Kidney tubule cell (primary cell): ENCODE measurements at regions not wholly inside any gene's neighbourhood (a gene's known extent, or its start where the extent isn't known, plus 50 kb on each side); places are given as distances from the start of the nearest gene placed in this dataset.
"Not testable (repeated sequence)": the region's sequence is repeated elsewhere in the genome, so short reads cannot be mapped to it uniquely, and the experiment has no call there.

ENCODE experiments used
- DNase-seq: peaks from one replicate; pipeline ENCODE4 v3.0.0-alpha.2; 2018; ENCODE audit warnings: low spot score

- DNase-seq: no peak
Measured at GRCh38 chr10:4262870-4263600, 478.0 kb upstream of the KLF6 start.

DNA sequence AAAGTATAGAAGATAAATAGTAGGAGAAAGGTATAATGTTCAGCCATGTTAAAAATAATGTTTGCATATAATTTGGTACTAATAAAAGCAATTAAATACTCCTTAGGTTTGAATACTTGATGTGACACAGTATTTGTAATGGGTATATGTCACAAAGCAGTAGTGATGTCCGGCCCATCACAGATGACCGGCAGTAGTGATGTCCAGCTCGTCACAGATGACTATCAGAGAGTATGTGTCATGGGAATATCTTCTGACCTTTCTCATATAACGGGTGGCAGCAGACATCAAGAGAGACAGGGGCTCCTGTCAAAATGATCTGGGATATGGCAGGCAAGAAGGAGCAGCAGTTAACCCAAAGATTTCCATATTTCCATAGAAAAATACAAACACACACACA, 477.4 kb upstream of the KLF6 start:
- DNase-seq: no peak

GRCh38 chr10:4260483-4261124, 475.6 kb upstream of the KLF6 start:
- DNase-seq: no peak

DNA sequence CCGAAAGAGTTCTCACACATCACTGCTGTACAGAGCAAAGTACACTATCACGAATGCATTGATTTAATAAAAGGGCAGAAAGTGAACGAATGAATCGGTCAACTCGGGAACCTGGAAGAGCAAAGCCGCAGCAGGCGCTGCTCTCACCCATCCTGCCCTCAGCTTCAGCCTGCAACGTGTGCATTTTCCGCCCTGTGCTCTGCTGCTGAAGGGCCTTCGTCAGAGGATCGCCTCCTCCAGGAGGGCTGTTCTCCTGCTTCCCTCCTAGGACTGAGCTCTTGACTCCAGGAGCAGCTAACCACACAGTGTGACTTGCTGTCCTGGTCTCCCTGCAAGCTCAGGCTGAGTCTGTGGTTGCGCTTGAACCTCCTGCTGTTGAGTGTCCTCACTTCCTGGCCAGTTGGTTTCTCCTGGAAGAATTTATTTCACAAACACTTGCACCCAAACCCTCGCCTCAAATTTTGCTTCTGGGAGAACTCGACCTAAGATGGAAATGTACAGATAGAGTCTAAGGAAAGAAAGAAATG, 473.0 kb upstream of the KLF6 start:
- no peak for DNase-seq

- no peak for DNase-seq
Measured at GRCh38 chr10:4256971-4257370, 472.0 kb upstream of the KLF6 start.

DNA sequence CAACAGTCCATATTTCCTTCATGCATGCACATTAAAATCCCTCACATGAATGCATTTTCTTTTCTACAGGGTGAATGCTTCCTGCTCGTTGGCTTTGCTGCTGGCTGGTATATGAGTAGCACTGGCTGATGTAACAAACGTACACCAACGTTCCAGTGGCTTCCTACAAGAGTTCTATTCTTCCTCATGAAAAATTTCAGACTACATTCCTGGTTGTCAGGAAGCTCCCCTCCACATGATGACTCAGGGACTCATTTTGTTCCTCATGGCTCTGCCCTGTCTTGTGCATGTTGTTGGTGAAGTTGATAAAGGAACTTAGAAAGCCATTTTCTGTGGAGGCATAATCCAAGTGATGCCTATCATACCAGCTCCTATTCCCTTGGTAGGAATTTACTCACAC, 470.7 kb upstream of the KLF6 start:
- DNase-seq: peak; percentile 64

DNA sequence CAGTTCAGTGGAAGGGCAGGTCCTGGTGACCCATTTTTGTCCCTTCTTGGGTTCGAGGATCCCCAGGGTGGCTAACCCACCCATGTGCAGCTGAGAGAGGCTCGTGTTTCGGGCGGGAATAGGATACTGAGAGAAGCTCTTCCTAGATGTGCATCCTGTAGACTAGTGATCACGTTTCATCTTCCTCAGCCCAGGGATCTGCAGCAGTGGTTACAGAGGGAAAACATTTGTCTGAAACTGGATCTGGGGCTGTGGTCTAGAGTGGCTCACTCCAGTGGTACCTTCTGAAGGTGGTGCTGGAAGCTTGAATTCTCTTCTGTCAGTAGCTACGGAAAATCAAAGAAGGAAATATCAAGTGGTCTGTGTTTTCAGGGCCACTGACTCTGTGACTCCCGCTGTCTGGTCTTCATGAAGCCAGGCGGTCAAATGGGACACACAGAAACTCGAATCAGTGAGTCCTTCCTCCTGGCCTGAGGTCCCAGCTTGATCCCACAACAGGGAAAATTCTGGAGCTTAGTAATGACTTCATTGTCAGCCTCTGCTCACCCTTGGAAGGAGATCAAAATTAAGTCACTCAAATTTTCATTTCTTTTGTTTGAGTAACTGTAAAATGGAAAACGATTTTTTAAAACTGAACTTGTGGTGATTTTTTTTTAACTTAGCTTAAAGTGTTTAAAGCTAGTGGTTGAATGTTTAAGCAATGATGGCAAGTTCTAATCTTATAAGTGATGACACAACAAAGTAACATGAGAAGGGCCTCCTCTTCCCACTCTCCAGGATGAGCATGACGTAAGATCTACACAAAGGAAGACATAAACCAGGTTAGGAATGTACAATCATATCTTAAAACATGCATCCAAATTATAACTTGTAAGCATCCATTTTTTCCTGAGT, 469.3 kb upstream of the KLF6 start:
- peak; percentile 19 for DNase-seq

DNA sequence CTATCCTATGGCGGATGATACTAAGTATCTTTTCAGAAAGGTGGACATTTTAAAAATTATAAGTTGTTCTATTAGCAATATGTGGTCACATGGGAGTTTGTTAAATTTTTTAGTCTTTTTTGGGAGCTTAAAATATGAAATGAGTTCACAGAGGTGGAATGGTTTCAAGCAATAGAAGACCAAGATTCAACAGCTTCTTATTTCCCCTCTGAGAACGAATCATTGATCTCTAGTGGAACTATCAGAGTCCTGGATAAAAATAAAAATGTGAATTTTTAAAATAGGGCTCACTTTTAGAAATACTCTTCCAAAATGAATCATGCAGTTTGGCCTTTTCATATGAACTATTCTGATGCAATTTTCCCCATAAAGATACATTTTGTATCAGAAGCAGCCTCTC, 467.7 kb upstream of the KLF6 start:
- no peak for DNase-seq

DNA sequence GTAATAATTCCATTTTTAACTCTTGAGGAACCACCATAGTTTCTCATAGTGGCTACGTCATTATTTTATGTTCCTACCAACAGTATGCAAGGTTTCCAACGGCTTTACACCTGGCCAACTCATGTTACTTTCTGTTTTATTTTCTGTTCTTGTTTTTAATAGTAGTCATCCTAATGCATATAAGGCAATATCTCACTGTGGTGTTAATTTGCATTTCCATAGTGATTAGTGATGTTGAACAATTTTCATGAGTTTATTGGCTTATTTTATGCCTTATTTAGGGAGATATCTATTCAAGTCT, 465.5 kb upstream of the KLF6 start:
- no peak for DNase-seq

DNA sequence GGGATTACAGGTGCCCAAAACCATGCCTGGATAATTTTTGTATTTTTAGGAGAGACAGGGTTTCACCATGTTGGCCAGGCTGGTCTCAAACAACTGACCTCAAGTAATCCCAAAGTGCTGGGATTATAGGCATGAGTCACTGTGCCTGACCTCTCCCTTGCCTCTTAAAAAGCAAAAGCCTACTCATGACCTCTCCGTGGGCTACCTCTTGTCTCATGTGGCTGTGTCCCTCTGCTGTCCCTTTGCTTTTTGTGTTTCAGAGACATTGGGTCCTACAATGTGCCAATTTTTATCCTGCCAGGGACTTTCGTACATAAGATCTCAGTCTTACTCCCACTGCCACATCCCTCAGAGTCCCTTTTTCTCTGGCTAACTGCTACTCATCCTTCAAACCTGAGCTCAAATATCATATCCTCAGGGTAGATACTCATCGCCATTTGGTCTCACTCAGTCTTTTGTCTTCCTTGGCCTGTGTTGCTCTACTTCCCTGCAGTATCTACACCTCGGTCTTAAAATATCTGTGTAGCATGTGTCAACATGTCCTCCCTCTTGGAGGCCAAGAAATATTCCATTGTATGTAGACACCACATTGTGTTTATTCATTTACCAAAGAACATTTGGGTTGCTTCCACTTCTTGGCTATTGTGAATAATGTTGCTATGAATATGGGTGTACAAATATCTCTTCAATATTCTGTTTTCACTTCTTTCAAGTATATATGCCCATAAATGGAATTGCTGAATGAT, 465.0 kb upstream of the KLF6 start:
- DNase-seq: no peak

- no peak for DNase-seq
Measured at GRCh38 chr10:4247379-4247778, 462.4 kb upstream of the KLF6 start.

GRCh38 chr10:4246881-4247358, 461.9 kb upstream of the KLF6 start:
- DNase-seq: peak; percentile 80

GRCh38 chr10:4243651-4244050, 458.6 kb upstream of the KLF6 start:
- DNase-seq: peak; percentile 92

DNA sequence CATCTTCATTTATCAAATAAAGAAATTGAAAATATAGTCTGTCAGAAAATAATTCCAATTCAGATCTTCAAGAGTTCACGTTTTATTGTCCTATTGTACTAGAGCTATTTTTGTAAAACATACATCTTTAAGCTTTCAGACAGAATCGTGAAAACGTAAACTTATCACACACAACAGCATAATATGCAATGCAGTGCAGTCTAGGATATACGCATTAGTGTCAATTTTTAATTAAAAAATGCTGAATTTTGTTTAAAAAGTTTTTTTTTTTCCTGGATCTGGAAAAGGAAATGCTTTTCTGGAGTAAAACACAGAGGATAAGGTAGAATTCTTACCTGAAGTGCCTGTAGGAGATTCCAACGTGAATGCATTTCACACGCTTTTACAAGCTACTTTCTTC, 458.2 kb upstream of the KLF6 start:
- no peak for DNase-seq

DNA sequence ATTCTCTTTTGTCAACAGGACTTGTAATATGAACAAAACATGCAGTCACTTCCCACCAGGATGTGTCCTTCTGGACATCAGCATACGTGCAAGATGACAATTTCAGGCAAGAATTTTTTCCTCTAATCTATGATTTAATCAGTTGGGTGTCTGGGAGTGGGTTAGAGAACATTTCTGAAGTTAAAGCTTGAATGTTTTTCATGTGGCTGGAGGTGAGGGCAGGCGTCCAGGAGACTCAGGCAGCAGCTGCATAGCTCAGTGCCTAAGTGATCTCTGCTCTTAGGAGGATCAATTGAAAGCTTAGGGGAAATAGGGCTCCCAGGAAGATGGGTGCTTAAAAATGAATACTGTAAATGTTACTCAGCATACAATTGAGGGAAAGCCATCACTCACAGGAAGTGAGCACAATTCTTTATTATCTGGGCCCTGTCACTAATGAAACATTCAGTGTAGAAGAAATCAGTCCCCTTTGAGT, 457.6 kb upstream of the KLF6 start:
- DNase-seq: peak; percentile 81

DNA sequence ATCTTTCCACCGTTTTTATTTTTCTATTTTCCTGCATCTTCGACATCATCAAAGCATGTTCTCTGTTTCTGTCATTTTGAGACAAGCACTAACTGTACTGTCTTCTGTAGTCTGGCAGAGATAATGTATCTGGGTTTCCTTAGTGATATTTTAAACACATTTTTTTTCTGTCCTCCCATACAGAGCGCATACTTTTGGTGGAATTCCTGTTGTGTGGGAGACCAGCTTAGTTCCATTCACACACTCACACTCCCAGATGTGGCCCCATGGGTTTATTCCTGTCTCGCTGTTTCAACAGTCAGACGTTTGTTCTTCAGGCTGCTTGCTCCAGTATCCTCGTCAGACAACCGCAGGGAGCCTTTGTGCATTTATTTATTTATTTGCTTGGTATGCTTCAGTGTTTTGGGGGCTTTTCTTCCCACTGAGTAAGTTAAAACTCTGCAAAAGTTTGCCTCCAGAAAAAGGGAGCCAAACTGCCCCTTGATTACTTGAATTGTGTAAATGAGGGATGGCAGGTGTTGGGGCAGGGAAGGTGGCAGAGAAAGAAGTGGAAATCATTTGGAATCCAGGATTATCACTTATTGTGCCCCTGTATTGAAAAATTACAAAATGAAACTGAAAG, 456.8 kb upstream of the KLF6 start:
- peak; percentile 71 for DNase-seq

DNA sequence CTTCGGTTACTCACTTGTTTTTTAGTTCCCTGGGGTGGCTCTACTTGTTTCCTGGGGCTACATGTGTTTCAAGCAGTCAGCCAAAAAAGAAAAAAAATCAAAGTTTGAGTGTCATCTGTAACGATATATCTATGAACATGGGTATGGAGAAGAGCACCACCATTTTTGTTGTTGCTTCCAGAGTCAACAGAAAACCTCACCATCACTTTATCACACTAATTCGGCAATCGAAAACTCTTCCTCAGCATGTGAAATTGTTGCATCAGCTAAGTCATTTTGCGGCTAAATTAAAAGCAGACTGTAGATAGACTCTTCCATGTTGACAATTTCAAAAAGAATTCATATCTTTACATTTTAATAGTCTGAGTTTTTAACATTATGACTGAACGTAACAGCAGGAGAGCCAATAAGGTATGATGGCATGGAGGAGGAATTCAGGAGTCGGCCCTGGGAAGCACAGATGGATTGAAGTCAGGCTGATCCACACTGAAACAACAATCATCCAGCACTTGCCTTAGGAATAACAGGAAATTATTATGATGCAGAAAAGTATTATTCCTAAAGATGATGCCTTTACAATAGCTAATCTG, 455.7 kb upstream of the KLF6 start:
- peak; percentile 19 for DNase-seq

DNA sequence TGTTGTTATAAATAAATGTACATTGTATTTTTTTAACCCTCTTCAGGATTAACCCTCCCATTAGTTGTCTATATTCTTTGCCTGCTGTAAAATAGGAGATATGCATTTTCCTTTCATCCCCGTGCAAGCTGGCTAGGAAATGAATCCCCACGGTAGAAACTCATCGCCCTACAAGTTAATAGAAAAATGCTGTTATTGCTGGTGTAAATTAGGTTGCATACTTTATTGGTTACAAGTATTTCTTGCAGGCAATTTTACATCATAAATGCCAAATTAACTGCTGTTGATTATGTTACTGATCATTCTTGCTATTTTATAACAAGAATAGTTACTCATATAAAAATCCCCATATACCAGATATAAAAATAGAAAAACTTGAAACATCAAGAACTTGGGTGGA, 454.2 kb upstream of the KLF6 start:
- DNase-seq: no peak

DNA sequence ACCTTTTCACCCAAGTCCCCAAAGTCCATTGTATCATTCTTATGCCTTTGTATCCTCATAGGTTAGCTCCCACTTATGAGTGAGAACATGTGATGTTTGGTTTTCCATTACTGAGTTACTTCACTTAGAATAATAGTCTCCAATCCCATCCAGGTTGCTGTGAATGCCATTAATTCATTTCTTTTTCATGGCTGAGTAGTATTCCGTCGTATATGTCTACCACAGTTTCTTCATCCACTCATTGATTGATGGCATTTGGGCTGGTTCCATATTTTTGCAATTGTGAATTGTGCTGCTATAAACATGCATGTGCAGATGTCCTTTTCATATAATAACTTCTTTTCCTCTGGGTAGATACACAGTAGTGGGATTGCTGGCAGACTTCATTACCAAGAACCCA, 451.9 kb upstream of the KLF6 start:
- not testable (repeated sequence) for DNase-seq

DNA sequence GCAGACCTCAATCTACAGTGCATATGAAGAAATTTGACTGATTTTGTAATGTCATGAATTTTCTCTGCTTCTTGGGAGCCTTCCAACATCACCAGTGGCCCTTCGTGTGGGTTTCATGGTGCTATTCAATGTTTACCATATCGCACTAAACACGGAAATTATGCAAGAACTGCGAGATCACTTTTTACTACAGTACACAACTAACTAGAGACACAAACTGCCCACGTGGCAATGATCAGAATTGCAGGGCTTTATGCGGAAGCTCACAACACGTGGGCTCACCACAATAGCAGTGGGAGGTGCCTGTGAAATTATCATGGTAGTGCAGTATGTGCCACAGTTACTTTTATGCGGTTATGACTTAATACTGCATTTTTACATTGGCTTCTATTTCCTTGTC, 449.7 kb upstream of the KLF6 start:
- DNase-seq: no peak

- no peak for DNase-seq
Measured at GRCh38 chr10:4231439-4231838, 446.4 kb upstream of the KLF6 start.
